ENCODE measurements at regions not wholly inside any gene's neighbourhood (a gene's known extent, or its start where the extent isn't known, plus 50 kb on each side); places are given as distances from the start of the nearest gene placed in this dataset.

- no peak for DNase-seq (ENCODE audit: insufficient read length, low spot score)
- TF ChIP-seq CTCF (IDR thresholded peaks at IDR 0.05; ENCODE audit: insufficient read depth, missing control alignments), result no peak
- no peak for FAIRE-seq
Observed at GRCh38 chr22:49190816-49191505, 636.7 kb downstream of the BRD1 start.

- FAIRE-seq (no peak), DNase-seq (ENCODE audit: insufficient read length, low spot score) (no peak)
- TF ChIP-seq CTCF (IDR thresholded peaks at IDR 0.05; ENCODE audit: insufficient read depth, missing control alignments), result no peak
Observed at GRCh38 chr22:49189871-49190270, 637.8 kb downstream of the BRD1 start.

- no peak for DNase-seq (ENCODE audit: insufficient read length, low spot score)
- no peak for TF ChIP-seq CTCF (IDR thresholded peaks at IDR 0.05; ENCODE audit: insufficient read depth, missing control alignments)
- no peak for FAIRE-seq
Observed at GRCh38 chr22:49188591-49188990, 639.1 kb downstream of the BRD1 start.

GRCh38 chr22:49188091-49188490, 639.6 kb downstream of the BRD1 start:
- no peak for TF ChIP-seq CTCF (IDR thresholded peaks at IDR 0.05; ENCODE audit: insufficient read depth, missing control alignments)
- FAIRE-seq, result no peak
- DNase-seq (ENCODE audit: insufficient read length, low spot score), result no peak

GRCh38 chr22:49186762-49187161, 640.9 kb downstream of the BRD1 start:
- TF ChIP-seq CTCF (IDR thresholded peaks at IDR 0.05; ENCODE audit: insufficient read depth, missing control alignments), result no peak
- FAIRE-seq, result no peak
- no peak for DNase-seq (ENCODE audit: insufficient read length, low spot score)

- no peak for DNase-seq (ENCODE audit: insufficient read length, low spot score)
- no peak for FAIRE-seq
- TF ChIP-seq CTCF (IDR thresholded peaks at IDR 0.05; ENCODE audit: insufficient read depth, missing control alignments), result no peak
Observed at GRCh38 chr22:49186293-49186692, 641.4 kb downstream of the BRD1 start.

GRCh38 chr22:49185312-49185969, 642.2 kb downstream of the BRD1 start:
- FAIRE-seq (no peak), DNase-seq (ENCODE audit: insufficient read length, low spot score) (no peak)

More at GRCh38 chr22:49185312-49185969, 642.2 kb downstream of the BRD1 start:
- no peak for TF ChIP-seq CTCF (IDR thresholded peaks at IDR 0.05; ENCODE audit: insufficient read depth, missing control alignments)

Measured in D721Med (cell line).